Smooth muscle cell (in vitro differentiated cells): ENCODE measurements at regions not wholly inside any gene's neighbourhood (a gene's known extent, or its start where the extent isn't known, plus 50 kb on each side); places are given as distances from the start of the nearest gene placed in this dataset.

Source experiments
- DNase-seq: peaks from one replicate; lab custom pipeline; 2025; ENCODE audit not compliant: unreplicated experiment; lab: John Stamatoyannopoulos, UW
- H2AFZ ChIP-seq: fragments of 200-600 bp; sonication (generic); 2 replicates; pipeline ENCODE4 v1.6.0; 2016; ENCODE audit warnings: antibody characterized with exemption, low read depth, mild to moderate bottlenecking
- H3F3A ChIP-seq: fragments of 200-600 bp; sonication (generic); 2 replicates; pipeline ENCODE4 v1.6.0; 2017; ENCODE audit warnings: antibody characterized with exemption, low read depth
- H3K27ac ChIP-seq: fragments of 200-600 bp; sonication (generic); 2 replicates; pipeline ENCODE4 v1.5.1; 2016; ENCODE audit warnings: low read depth, mild to moderate bottlenecking
- H3K27me3 ChIP-seq: fragments of 200-600 bp; sonication (generic); 2 replicates; pipeline ENCODE4 v1.6.1; 2016; ENCODE audit warnings: low read depth, mild to moderate bottlenecking
- H3K36me3 ChIP-seq: fragments of 200-600 bp; sonication (generic); 2 replicates; pipeline ENCODE4 v1.5.1; 2016; ENCODE audit warnings: low read depth
- H3K4me1 ChIP-seq: fragments of 200-600 bp; sonication (generic); 2 replicates; pipeline ENCODE4 v1.5.1; 2016; ENCODE audit warnings: low read depth
- H3K4me2 ChIP-seq: fragments of 200-600 bp; sonication (generic); 2 replicates; pipeline ENCODE4 v1.6.0; 2016; ENCODE audit warnings: mild to moderate bottlenecking
- H3K4me3 ChIP-seq: fragments of 200-600 bp; sonication (generic); 2 replicates; pipeline ENCODE4 v1.5.1; 2016; ENCODE audit warnings: mild to moderate bottlenecking
- H3K79me2 ChIP-seq: fragments of 200-600 bp; sonication (generic); 2 replicates; pipeline ENCODE4 v1.6.0; 2016; ENCODE audit warnings: low read depth, mild to moderate bottlenecking
- H3K9ac ChIP-seq: fragments of 200-600 bp; sonication (generic); 2 replicates; pipeline ENCODE4 v1.6.0; 2016; ENCODE audit warnings: low read depth
- H3K9me3 ChIP-seq: fragments of 200-600 bp; sonication (generic); replicated peaks from 2 replicates; pipeline ENCODE4 v1.5.1; 2016; ENCODE audit warnings: low read depth
- H4K20me1 ChIP-seq: fragments of 200-600 bp; sonication (generic); 2 replicates; pipeline ENCODE4 v1.6.0; 2016; ENCODE audit warnings: low read depth
- WGBS: methylation state at CpG from one replicate; pipeline ENCODE4 v1.1.7; 2016; ENCODE audit warnings: low lambda C conversion rate; 5-methylcytosine and 5-hydroxymethylcytosine counted together
- TF ChIP-seq, protein P1 (sequence below): fragments of 200-600 bp; sonication (generic); IDR thresholded peaks from 2 replicates; pipeline ENCODE4 v1.5.1; 2017; ENCODE audit warnings: borderline replicate concordance, mild to moderate bottlenecking, antibody characterized with exemption; ENCODE audit not compliant: insufficient read depth, poor library complexity, severe bottlenecking

DNA sequence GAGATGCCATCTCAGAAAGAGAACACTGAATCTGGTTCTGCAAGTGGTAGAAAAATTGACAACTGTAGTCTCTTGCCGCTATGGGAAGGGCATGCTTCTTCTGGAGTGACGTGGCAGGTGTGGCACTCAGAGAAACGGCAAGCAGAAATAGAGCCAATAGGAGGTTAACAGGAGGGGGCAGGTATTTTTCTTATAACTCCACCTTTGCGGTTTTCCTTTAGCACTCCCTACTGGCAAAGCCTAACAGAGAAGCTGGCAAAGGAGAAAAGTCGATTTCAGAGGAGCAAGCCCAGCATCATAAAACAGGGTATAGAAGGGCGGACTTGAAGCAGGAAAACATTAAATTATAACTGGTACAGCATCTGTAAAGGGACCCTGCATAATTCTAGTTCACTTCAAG, 1382.2 kb downstream of the PCDH18 start:
- TF ChIP-seq, protein P1, sequence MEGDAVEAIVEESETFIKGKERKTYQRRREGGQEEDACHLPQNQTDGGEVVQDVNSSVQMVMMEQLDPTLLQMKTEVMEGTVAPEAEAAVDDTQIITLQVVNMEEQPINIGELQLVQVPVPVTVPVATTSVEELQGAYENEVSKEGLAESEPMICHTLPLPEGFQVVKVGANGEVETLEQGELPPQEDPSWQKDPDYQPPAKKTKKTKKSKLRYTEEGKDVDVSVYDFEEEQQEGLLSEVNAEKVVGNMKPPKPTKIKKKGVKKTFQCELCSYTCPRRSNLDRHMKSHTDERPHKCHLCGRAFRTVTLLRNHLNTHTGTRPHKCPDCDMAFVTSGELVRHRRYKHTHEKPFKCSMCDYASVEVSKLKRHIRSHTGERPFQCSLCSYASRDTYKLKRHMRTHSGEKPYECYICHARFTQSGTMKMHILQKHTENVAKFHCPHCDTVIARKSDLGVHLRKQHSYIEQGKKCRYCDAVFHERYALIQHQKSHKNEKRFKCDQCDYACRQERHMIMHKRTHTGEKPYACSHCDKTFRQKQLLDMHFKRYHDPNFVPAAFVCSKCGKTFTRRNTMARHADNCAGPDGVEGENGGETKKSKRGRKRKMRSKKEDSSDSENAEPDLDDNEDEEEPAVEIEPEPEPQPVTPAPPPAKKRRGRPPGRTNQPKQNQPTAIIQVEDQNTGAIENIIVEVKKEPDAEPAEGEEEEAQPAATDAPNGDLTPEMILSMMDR: no peak
- no peak overlapping the region for H2AFZ ChIP-seq
- H3K4me2 ChIP-seq: no peak overlapping the region
- H3K9ac ChIP-seq: no peak overlapping the region
- 65% methylated on average over 6 of the region's 6 CpGs for WGBS
- H3F3A ChIP-seq: no peaks in the 10 kb centered on the region
- no peak for DNase-seq
- no peaks in the 10 kb centered on the region for H3K79me2 ChIP-seq
- no peaks in the 10 kb centered on the region for H3K4me1 ChIP-seq
- H3K9me3 ChIP-seq: no peaks in the 10 kb centered on the region
- no peaks in the 10 kb centered on the region for H3K36me3 ChIP-seq
- no peak overlapping the region for H3K4me3 ChIP-seq
- H3K27ac ChIP-seq: no peak overlapping the region
- H4K20me1 ChIP-seq: no peaks in the 10 kb centered on the region
- no peaks in the 10 kb centered on the region for H3K27me3 ChIP-seq

DNA sequence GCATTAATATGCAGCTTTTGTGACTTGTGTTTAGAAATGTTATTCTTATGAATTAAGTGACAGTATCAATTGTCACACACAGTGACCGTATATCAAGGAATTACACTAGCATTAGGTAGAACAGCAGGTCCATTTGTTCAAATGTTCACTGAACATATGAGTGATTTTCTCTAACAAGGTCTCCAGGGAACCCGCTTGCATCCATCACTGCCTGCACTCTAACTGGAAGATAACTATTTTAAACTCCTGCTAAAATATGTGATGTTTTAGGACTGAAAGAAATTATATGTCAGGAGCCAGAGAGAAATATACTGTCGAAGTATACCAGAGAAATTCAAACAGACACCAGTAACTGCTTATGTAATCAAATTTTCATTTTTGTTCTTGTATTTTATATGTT, 1395.7 kb downstream of the PCDH18 start:
- H3K4me2 ChIP-seq: no peak overlapping the region
- no peaks in the 10 kb centered on the region for H3K79me2 ChIP-seq
- no peaks in the 10 kb centered on the region for H3K9me3 ChIP-seq
- WGBS: 85% methylated on average over 3 of the region's 3 CpGs
- H3K27me3 ChIP-seq: no peaks in the 10 kb centered on the region
- TF ChIP-seq, protein P1: no peak
- H3K4me3 ChIP-seq: no peak overlapping the region
- H3K4me1 ChIP-seq: no peaks in the 10 kb centered on the region
- H3K9ac ChIP-seq: no peak overlapping the region
- H3K27ac ChIP-seq: no peak overlapping the region
- DNase-seq: no peak
- no peaks in the 10 kb centered on the region for H3F3A ChIP-seq
- no peaks in the 10 kb centered on the region for H3K36me3 ChIP-seq
- no peak overlapping the region for H2AFZ ChIP-seq
- H4K20me1 ChIP-seq: no peaks in the 10 kb centered on the region

DNA sequence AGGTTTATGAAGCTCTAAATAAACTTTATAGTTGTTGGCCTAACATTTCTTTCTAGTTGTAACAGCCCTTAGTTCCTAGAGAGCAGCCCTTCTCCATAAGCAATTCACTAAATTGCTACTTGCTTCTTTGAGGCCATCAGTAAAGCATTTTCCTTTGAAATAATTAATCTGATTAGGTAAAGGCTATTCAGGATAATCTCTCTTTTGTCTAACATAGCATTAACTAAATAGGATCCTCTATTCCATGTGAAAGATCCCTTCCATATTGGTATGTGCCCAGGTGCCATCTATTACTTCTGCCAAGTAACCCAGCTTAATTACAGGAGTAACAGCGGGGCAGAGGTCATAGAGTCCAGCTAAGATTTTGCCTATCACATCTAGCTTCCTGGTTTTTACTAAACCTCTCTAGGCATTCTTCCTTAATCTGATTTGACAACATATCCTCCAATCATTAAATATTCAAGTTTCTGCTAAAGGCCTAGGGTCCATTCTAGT, 1408.0 kb downstream of the PCDH18 start:
- 95% methylated on average over 1 of the region's 1 CpG for WGBS
- H3K36me3 ChIP-seq: no peaks in the 10 kb centered on the region

DNA sequence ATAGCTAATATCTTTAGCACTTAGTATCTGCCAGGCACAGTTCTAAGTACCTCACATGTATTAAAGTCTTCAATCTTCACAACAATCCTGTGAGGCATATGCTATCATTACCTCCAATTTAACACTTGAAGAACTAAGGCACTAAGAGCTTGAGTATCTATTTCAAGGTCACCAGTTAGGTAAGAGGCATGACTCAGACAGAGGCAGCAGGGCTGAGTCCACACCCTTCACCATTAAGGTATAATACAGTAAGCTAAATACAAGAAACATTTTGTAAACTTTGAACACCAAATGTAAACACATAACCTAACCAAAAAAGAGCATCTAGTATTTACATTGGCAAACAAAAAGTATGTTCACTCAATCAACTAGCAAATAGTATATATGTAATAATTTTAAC, 1410.9 kb downstream of the PCDH18 start:
- no peak overlapping the region for H3K4me2 ChIP-seq
- no peaks in the 10 kb centered on the region for H3K79me2 ChIP-seq
- no peaks in the 10 kb centered on the region for H4K20me1 ChIP-seq
- TF ChIP-seq, protein P1: no peak
- no peak overlapping the region for H3K9ac ChIP-seq
- H2AFZ ChIP-seq: no peak overlapping the region
- no peaks in the 10 kb centered on the region for H3F3A ChIP-seq
- H3K36me3 ChIP-seq: no peaks in the 10 kb centered on the region
- DNase-seq: no peak
- H3K27me3 ChIP-seq: no peaks in the 10 kb centered on the region
- H3K4me1 ChIP-seq: peaks cover 13% of the 10 kb centered on the region
- H3K27ac ChIP-seq: no peak overlapping the region
- no peak overlapping the region for H3K4me3 ChIP-seq
- no peaks in the 10 kb centered on the region for H3K9me3 ChIP-seq

More for the DNA sequence above, 1408.0 kb downstream of the PCDH18 start:
- no peak overlapping the region for H3K4me3 ChIP-seq
- no peaks in the 10 kb centered on the region for H3K27me3 ChIP-seq
- DNase-seq: no peak
- H3K4me1 ChIP-seq: peaks cover 13% of the 10 kb centered on the region
- no peaks in the 10 kb centered on the region for H4K20me1 ChIP-seq
- no peak overlapping the region for H3K4me2 ChIP-seq
- TF ChIP-seq, protein P1: no peak
- no peak overlapping the region for H2AFZ ChIP-seq
- no peaks in the 10 kb centered on the region for H3K9me3 ChIP-seq
- no peak overlapping the region for H3K27ac ChIP-seq
- H3K79me2 ChIP-seq: no peaks in the 10 kb centered on the region
- no peak overlapping the region for H3K9ac ChIP-seq
- H3F3A ChIP-seq: no peaks in the 10 kb centered on the region
